ENCODE measurements at regions not wholly inside any gene's neighbourhood (a gene's known extent, or its start where the extent isn't known, plus 50 kb on each side); places are given as distances from the start of the nearest gene placed in this dataset.
"Not testable (repeated sequence)": the region's sequence is repeated elsewhere in the genome, so short reads cannot be mapped to it uniquely, and the experiment has no call there.

DNA sequence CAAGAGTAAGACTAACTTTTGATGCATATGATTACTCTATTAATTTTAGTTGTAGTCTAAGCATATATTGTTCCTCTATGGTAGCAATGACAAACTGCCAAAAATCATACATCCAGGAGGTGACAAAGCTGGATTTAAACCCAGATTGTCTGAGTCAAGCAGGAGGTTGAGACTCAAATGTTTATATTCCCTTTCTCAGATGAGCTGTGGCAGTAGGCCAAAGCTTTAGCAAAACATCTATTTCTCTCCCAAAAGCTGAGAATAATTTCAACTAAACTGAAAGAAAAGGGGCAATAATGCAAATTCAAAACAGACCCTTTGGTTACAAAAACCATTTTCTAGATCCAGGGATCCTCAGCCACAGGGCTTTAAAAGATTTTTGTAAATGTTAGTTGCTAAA, 173.6 kb downstream of the SEC23A start:
- DNase-seq = no peak
- intact Hi-C loops (cut with DNase I) = no loop called here
- no peaks in the 10 kb centered on the region for H3K36me3 ChIP-seq (ENCODE audit: control insufficient read depth in 1 of 2, insufficient read depth in 2 of 2, low read length in 1 of 2)
- ATAC-seq (ENCODE audit: low FRiP score) = no peak
- H3K9me3 ChIP-seq (ENCODE audit: control insufficient read depth, low read length) = peaks cover 2% of the 10 kb centered on the region
- H3K4me1 ChIP-seq (ENCODE audit: control insufficient read depth in 1 of 2, insufficient read depth in 2 of 2, low read length in 2 of 2) = peaks cover 0 to 2% of the 10 kb centered on the region in 2 donors
- H3K27me3 ChIP-seq (ENCODE audit: control insufficient read depth in 1 of 2, insufficient read depth in 2 of 2, low read length in 1 of 2) = no peaks in the 10 kb centered on the region
- H3K4me3 ChIP-seq (ENCODE audit: low read length in 2 of 2) = no peak overlapping the region
- no peak overlapping the region for H3K27ac ChIP-seq (ENCODE audit: low read depth in 1 of 2, low read length in 2 of 2)

DNA sequence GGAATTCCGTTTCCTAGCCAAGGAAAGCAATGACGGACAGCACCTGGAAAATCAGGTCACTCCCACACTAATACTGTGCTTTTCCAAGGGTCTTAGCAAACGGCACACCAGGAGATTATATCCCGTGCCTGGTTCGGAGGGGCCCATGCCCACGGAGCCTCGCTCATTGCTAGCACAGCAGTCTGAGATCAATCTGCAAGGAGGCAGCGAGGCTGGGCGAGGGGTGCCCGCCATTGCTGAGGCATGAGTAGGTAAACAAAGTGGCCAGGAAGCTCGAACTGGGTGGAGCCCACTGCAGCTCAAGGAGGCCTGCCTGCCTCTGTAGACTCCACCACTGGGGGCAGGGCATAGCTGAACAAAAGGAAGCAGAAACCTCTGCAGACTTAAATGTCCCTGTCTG, 181.1 kb downstream of the SEC23A start:
- H3K9me3 ChIP-seq (ENCODE audit: control insufficient read depth, low read length); H3K4me3 ChIP-seq (ENCODE audit: low read length in 2 of 2); H3K36me3 ChIP-seq (ENCODE audit: control insufficient read depth in 1 of 2, insufficient read depth in 2 of 2, low read length in 1 of 2); H3K4me1 ChIP-seq (ENCODE audit: control insufficient read depth in 1 of 2, insufficient read depth in 2 of 2, low read length in 2 of 2); intact Hi-C loops (cut with DNase I); ATAC-seq (ENCODE audit: low FRiP score); H3K27me3 ChIP-seq (ENCODE audit: control insufficient read depth in 1 of 2, insufficient read depth in 2 of 2, low read length in 1 of 2); DNase-seq; H3K27ac ChIP-seq (ENCODE audit: low read depth in 1 of 2, low read length in 2 of 2): not testable (repeated sequence)
- WGBS, 2 donors = 89 to 94% methylated on average over 11 of the region's 11 CpGs

DNA sequence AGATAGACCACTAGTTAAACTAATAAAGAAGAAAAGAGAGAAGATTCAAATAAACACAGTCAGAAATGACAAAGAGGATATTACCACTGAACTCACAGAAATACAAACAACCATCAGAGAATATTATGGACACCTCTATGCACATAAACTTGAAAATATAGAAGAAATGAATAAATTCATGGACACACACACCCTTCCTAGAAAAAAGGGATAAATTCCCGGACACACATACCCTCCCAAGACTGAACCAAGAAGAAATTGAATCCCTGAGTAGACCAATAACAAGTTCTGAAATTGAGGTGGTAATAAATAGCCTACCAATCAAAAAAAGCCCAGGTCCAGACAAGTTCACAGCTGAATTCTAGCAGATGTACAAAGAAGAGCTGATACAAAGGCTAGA, 187.9 kb downstream of the SEC23A start:
- Histone ChIP-seq H3K9me3 (ENCODE audit: control insufficient read depth, low read length) (peaks cover 2% of the 10 kb centered on the region), H3K36me3 (ENCODE audit: control insufficient read depth in 1 of 2, insufficient read depth in 2 of 2, low read length in 1 of 2) (no peaks in the 10 kb centered on the region), H3K27ac (ENCODE audit: low read depth in 1 of 2, low read length in 2 of 2) (no peak overlapping the region), H3K4me3 (ENCODE audit: low read length in 2 of 2) (no peak overlapping the region), H3K27me3 (ENCODE audit: control insufficient read depth in 1 of 2, insufficient read depth in 2 of 2, low read length in 1 of 2) (no peaks in the 10 kb centered on the region), H3K4me1 (ENCODE audit: control insufficient read depth in 1 of 2, insufficient read depth in 2 of 2, low read length in 2 of 2) (no peaks in the 10 kb centered on the region)
- intact Hi-C loops (cut with DNase I) = no loop called here
- DNase-seq (no peak), ATAC-seq (ENCODE audit: low FRiP score) (no peak)
- WGBS, 2 donors = 62 to 70% methylated on average over 1 of the region's 1 CpG

DNA sequence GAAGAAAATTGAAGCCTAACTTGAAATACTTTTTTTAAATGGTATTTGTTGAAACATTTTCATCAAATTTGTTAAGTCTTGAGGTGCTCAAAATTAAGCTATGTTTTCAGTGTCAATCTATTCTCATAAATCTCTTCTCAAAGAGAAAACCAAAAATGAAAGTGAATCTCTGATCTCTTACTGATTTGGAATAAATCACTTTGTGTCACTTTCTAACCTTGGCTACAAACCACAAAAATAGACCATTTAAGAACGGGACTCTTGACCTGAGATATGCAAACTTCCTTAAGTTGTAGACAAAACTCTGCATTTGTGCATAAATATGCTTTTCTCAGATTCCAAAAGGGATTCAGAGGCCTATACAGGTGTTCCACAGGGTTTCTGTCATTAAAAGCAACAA, 192.9 kb downstream of the SEC23A start:
- no peaks in the 10 kb centered on the region for H3K27me3 ChIP-seq (ENCODE audit: control insufficient read depth in 1 of 2, insufficient read depth in 2 of 2, low read length in 1 of 2)
- H3K9me3 ChIP-seq (ENCODE audit: control insufficient read depth, low read length) = no peaks in the 10 kb centered on the region
- no peak overlapping the region for H3K4me3 ChIP-seq (ENCODE audit: low read length in 2 of 2)
- ATAC-seq (ENCODE audit: low FRiP score) = no peak
- H3K36me3 ChIP-seq (ENCODE audit: control insufficient read depth in 1 of 2, insufficient read depth in 2 of 2, low read length in 1 of 2) = no peaks in the 10 kb centered on the region
- no peaks in the 10 kb centered on the region for H3K4me1 ChIP-seq (ENCODE audit: control insufficient read depth in 1 of 2, insufficient read depth in 2 of 2, low read length in 2 of 2)
- no peak for DNase-seq
- H3K27ac ChIP-seq (ENCODE audit: low read depth in 1 of 2, low read length in 2 of 2) = no peak overlapping the region
- 19 to 31% methylated on average over 1 of the region's 1 CpG for WGBS, 2 donors
- intact Hi-C loops (cut with DNase I) = no loop called here

- DNase-seq = no peak
- Histone ChIP-seq H3K4me3 (ENCODE audit: low read length in 2 of 2) (no peak overlapping the region), H3K36me3 (ENCODE audit: control insufficient read depth in 1 of 2, insufficient read depth in 2 of 2, low read length in 1 of 2) (no peaks in the 10 kb centered on the region), H3K27ac (ENCODE audit: low read depth in 1 of 2, low read length in 2 of 2) (no peak overlapping the region), H3K27me3 (ENCODE audit: control insufficient read depth in 1 of 2, insufficient read depth in 2 of 2, low read length in 1 of 2) (no peaks in the 10 kb centered on the region), H3K4me1 (ENCODE audit: control insufficient read depth in 1 of 2, insufficient read depth in 2 of 2, low read length in 2 of 2) (no peaks in the 10 kb centered on the region), H3K9me3 (ENCODE audit: control insufficient read depth, low read length) (no peaks in the 10 kb centered on the region)
- ATAC-seq (ENCODE audit: low FRiP score) = no peak
- intact Hi-C loops (cut with DNase I) = no loop called here
Observed at GRCh38 chr14:38904959-38905358, 198.1 kb downstream of the SEC23A start.

DNA sequence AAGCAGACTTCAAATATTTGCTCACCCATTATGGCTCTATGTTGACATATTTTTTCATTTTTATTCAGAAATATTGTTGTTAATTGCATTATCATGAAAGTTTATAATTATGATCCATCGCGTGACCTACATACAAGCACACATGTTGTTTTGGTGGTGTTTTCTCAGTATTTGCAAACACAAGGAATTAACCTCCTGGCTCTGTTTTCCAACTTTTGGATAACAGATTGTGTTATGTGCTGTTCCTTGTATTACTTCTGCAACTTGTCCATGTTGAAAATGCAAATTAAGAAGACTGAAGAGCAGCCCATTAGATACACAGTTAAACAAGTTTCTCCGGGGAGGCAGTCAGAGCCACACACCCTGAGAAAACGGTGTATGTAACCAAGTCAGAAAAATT, 201.2 kb downstream of the SEC23A start:
- DNase-seq (no peak), ATAC-seq (ENCODE audit: low FRiP score) (no peak)
- Histone ChIP-seq H3K27ac (ENCODE audit: low read depth in 1 of 2, low read length in 2 of 2) (no peak overlapping the region), H3K4me3 (ENCODE audit: low read length in 2 of 2) (no peak overlapping the region), H3K36me3 (ENCODE audit: control insufficient read depth in 1 of 2, insufficient read depth in 2 of 2, low read length in 1 of 2) (no peaks in the 10 kb centered on the region), H3K4me1 (ENCODE audit: control insufficient read depth in 1 of 2, insufficient read depth in 2 of 2, low read length in 2 of 2) (no peaks in the 10 kb centered on the region), H3K9me3 (ENCODE audit: control insufficient read depth, low read length) (no peaks in the 10 kb centered on the region), H3K27me3 (ENCODE audit: control insufficient read depth in 1 of 2, insufficient read depth in 2 of 2, low read length in 1 of 2) (no peaks in the 10 kb centered on the region)
- intact Hi-C loops (cut with DNase I) = no loop called here
- 92% methylated on average over 4 of the region's 4 CpGs for WGBS, 2 donors

GRCh38 chr14:38900887-38901286, 202.1 kb downstream of the SEC23A start:
- Histone ChIP-seq H3K4me3 (ENCODE audit: low read length in 2 of 2) (no peak overlapping the region), H3K36me3 (ENCODE audit: control insufficient read depth in 1 of 2, insufficient read depth in 2 of 2, low read length in 1 of 2) (no peaks in the 10 kb centered on the region), H3K27ac (ENCODE audit: low read depth in 1 of 2, low read length in 2 of 2) (no peak overlapping the region), H3K27me3 (ENCODE audit: control insufficient read depth in 1 of 2, insufficient read depth in 2 of 2, low read length in 1 of 2) (no peaks in the 10 kb centered on the region), H3K9me3 (ENCODE audit: control insufficient read depth, low read length) (no peaks in the 10 kb centered on the region), H3K4me1 (ENCODE audit: control insufficient read depth in 1 of 2, insufficient read depth in 2 of 2, low read length in 2 of 2) (no peaks in the 10 kb centered on the region)
- DNase-seq = no peak
- intact Hi-C loops (cut with DNase I) = no loop called here
- no peak for ATAC-seq (ENCODE audit: low FRiP score)
- WGBS, 2 donors = 5 to 8% methylated on average over 1 of the region's 1 CpG

DNA sequence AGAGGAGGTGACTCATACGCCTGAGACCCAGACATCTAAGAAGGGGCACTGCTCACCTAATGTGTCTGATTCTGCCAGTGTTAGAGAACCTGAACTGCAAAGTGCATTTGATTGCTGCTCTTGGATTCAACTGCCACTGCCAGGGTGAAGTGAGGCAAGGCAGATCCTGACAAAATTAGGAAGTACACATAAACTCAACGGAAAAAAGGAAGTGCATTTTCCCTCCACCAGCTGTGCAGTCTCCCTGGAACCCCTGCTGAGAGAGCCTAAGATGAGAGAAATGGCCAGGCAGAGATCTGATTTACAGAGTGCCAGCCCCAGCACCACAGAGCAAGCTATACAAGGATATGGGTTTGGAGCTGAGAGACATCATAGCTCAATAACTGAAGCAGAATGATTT, 215.3 kb downstream of the SEC23A start:
- Histone ChIP-seq H3K27ac (ENCODE audit: low read depth in 1 of 2, low read length in 2 of 2) (no peak overlapping the region), H3K27me3 (ENCODE audit: control insufficient read depth in 1 of 2, insufficient read depth in 2 of 2, low read length in 1 of 2) (no peaks in the 10 kb centered on the region), H3K36me3 (ENCODE audit: control insufficient read depth in 1 of 2, insufficient read depth in 2 of 2, low read length in 1 of 2) (no peaks in the 10 kb centered on the region), H3K4me3 (ENCODE audit: low read length in 2 of 2) (no peak overlapping the region), H3K9me3 (ENCODE audit: control insufficient read depth, low read length) (no peaks in the 10 kb centered on the region), H3K4me1 (ENCODE audit: control insufficient read depth in 1 of 2, insufficient read depth in 2 of 2, low read length in 2 of 2) (no peaks in the 10 kb centered on the region)
- DNase-seq = no peak
- WGBS, 2 donors = 50 to 51% methylated on average over 2 of the region's 2 CpGs
- intact Hi-C loops (cut with DNase I) = no loop called here
- ATAC-seq (ENCODE audit: low FRiP score) = no peak

GRCh38 chr14:38884109-38884508, 218.9 kb downstream of the SEC23A start:
- intact Hi-C loops (cut with DNase I) = no loop called here
- Histone ChIP-seq H3K9me3 (ENCODE audit: control insufficient read depth, low read length) (no peaks in the 10 kb centered on the region), H3K4me3 (ENCODE audit: low read length in 2 of 2) (no peak overlapping the region), H3K27ac (ENCODE audit: low read depth in 1 of 2, low read length in 2 of 2) (no peak overlapping the region), H3K4me1 (ENCODE audit: control insufficient read depth in 1 of 2, insufficient read depth in 2 of 2, low read length in 2 of 2) (no peaks in the 10 kb centered on the region), H3K36me3 (ENCODE audit: control insufficient read depth in 1 of 2, insufficient read depth in 2 of 2, low read length in 1 of 2) (no peaks in the 10 kb centered on the region), H3K27me3 (ENCODE audit: control insufficient read depth in 1 of 2, insufficient read depth in 2 of 2, low read length in 1 of 2) (no peaks in the 10 kb centered on the region)
- ATAC-seq (ENCODE audit: low FRiP score) (no peak), DNase-seq (no peak)

GRCh38 chr14:38883127-38883526, 219.9 kb downstream of the SEC23A start:
- DNase-seq (no peak), ATAC-seq (ENCODE audit: low FRiP score) (no peak)
- Histone ChIP-seq H3K4me1 (ENCODE audit: control insufficient read depth in 1 of 2, insufficient read depth in 2 of 2, low read length in 2 of 2) (no peaks in the 10 kb centered on the region), H3K27ac (ENCODE audit: low read depth in 1 of 2, low read length in 2 of 2) (no peak overlapping the region), H3K36me3 (ENCODE audit: control insufficient read depth in 1 of 2, insufficient read depth in 2 of 2, low read length in 1 of 2) (no peaks in the 10 kb centered on the region), H3K27me3 (ENCODE audit: control insufficient read depth in 1 of 2, insufficient read depth in 2 of 2, low read length in 1 of 2) (no peaks in the 10 kb centered on the region), H3K9me3 (ENCODE audit: control insufficient read depth, low read length) (no peaks in the 10 kb centered on the region), H3K4me3 (ENCODE audit: low read length in 2 of 2) (no peak overlapping the region)
- intact Hi-C loops (cut with DNase I) = no loop called here
- 78 to 86% methylated on average over 3 of the region's 3 CpGs for WGBS, 2 donors

All from aorta (tissue), 5 donors.